ENCODE measurements at regions not wholly inside any gene's neighbourhood (a gene's known extent, or its start where the extent isn't known, plus 50 kb on each side); places are given as distances from the start of the nearest gene placed in this dataset.

DNA sequence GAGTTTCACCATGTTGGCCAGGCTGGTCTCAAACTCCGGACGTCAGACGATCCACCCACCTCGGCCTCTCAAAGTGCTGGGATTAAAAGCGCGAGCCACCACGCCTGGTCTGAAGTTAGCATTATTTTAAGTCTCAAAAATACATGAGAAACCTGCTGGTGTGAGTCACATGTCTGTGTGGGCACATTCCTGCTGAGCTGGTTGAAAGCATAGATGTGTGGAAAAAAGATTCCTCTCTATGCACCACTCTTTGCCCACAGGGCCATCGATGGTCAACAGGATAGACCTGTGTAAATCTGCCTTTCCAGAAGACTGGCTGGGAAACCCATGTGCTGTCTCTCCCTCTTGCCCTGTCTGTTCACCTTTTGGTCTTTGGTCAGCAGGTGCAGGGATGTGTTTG is 63.5 kb downstream of the CHRD start:
- TF ChIP-seq REST (IDR thresholded peaks at IDR 0.05; ENCODE audit: insufficient read depth in 1 of 2, low read depth in 2 of 2, low read length in 1 of 2): no peak
- TF ChIP-seq, protein P1, sequence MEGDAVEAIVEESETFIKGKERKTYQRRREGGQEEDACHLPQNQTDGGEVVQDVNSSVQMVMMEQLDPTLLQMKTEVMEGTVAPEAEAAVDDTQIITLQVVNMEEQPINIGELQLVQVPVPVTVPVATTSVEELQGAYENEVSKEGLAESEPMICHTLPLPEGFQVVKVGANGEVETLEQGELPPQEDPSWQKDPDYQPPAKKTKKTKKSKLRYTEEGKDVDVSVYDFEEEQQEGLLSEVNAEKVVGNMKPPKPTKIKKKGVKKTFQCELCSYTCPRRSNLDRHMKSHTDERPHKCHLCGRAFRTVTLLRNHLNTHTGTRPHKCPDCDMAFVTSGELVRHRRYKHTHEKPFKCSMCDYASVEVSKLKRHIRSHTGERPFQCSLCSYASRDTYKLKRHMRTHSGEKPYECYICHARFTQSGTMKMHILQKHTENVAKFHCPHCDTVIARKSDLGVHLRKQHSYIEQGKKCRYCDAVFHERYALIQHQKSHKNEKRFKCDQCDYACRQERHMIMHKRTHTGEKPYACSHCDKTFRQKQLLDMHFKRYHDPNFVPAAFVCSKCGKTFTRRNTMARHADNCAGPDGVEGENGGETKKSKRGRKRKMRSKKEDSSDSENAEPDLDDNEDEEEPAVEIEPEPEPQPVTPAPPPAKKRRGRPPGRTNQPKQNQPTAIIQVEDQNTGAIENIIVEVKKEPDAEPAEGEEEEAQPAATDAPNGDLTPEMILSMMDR (IDR thresholded peaks at IDR 0.05): no peak
- no peak for TF ChIP-seq TCF7L2 (IDR thresholded peaks at IDR 0.05; ENCODE audit: low read depth, low read length)
- TF ChIP-seq POLR2AphosphoS5 (IDR thresholded peaks at IDR 0.05; ENCODE audit: low read depth, low read length): no peak
- TF ChIP-seq SIN3A (IDR thresholded peaks at IDR 0.05; ENCODE audit: borderline replicate concordance, insufficient read depth, low read depth, low read length): no peak
- intact Hi-C loops (cut with micrococcal nuclease; ENCODE audit: unreplicated experiment): no loop called here
- H3K27me3 ChIP-seq (ENCODE audit: control insufficient read depth, insufficient read depth, low read length): no peaks in the 10 kb centered on the region
- H3K4me1 ChIP-seq (ENCODE audit: control insufficient read depth, insufficient read depth, low read length): 0 out of 2 replicates have a peak, but pooled peaks cover 3% of the 10 kb centered on the region
- ChIA-PET CTCF (interaction anchor here (0.6 kb wide), 1 partner anchor 11 kb away, joined by 5 read pairs; no protein-coding TSS in a partner anchor), POLR2A (no interaction called here)
- in situ Hi-C loops (cut with HindIII; ENCODE audit: low pct_unique_long_range_greater_than_20kb, low sequenced_read_pairs): no loop called here
- no peaks in the 10 kb centered on the region for H3K9me3 ChIP-seq (ENCODE audit: control insufficient read depth, insufficient read depth, low read depth, low read length)
- no peak overlapping the region for H3K4me3 ChIP-seq (ENCODE audit: low read depth in 2 of 2, low read length in 2 of 2)
- no peak for DNase-seq (ENCODE audit: low read depth, low spot score)
- no peak for ATAC-seq
- no TSS peak for BruUV-seq (replicated peaks)
- H3K27ac ChIP-seq (ENCODE audit: low read length): no peak overlapping the region
- no peaks in the 10 kb centered on the region for H3K36me3 ChIP-seq (ENCODE audit: control insufficient read depth, insufficient read depth, low read length)

DNA sequence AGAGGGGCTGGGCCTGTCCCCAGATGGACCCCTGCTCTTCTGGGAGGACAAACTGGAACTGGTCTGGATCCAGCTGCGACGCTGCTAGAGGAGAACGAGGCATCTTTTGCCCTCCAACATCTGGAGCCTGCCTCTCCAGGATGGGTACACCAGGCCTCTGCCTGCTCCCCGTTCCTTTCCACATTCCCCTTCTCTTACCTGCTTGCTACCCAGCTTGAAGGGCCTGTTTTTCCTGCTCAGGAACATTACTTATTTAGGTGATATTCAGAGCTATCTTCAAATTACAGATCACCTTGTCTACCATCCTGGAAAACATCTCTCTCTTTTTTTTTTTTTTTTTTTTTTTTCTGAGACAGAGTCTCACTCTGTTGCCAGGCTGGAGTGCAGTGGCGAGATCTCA is 64.0 kb downstream of the CHRD start:
- intact Hi-C loops (cut with micrococcal nuclease; ENCODE audit: unreplicated experiment): no loop called here
- DNase-seq (ENCODE audit: low read depth, low spot score) (no peak), ATAC-seq (no peak)
- Histone ChIP-seq H3K9me3 (ENCODE audit: control insufficient read depth, insufficient read depth, low read depth, low read length) (no peaks in the 10 kb centered on the region), H3K4me3 (ENCODE audit: low read depth in 2 of 2, low read length in 2 of 2) (no peak overlapping the region), H3K27me3 (ENCODE audit: control insufficient read depth, insufficient read depth, low read length) (no peaks in the 10 kb centered on the region), H3K36me3 (ENCODE audit: control insufficient read depth, insufficient read depth, low read length) (no peaks in the 10 kb centered on the region), H3K27ac (ENCODE audit: low read length) (no peak overlapping the region), H3K4me1 (ENCODE audit: control insufficient read depth, insufficient read depth, low read length) (0 out of 2 replicates have a peak, but pooled peaks cover 6% of the 10 kb centered on the region)
- BruUV-seq (replicated peaks): no TSS peak
- in situ Hi-C loops (cut with HindIII; ENCODE audit: low pct_unique_long_range_greater_than_20kb, low sequenced_read_pairs): no loop called here
- POLR2A ChIA-PET: no interaction called here
- CTCF ChIA-PET: interaction anchor here (0.6 kb wide), 2 partner anchors 10 to 28 kb away, joined by 3 to 5 read pairs; no protein-coding TSS in a partner anchor
- TF ChIP-seq, protein P1 (IDR thresholded peaks at IDR 0.05): no peak
- TF ChIP-seq REST (IDR thresholded peaks at IDR 0.05; ENCODE audit: insufficient read depth in 1 of 2, low read depth in 2 of 2, low read length in 1 of 2): no peak
- no peak for TF ChIP-seq TCF7L2 (IDR thresholded peaks at IDR 0.05; ENCODE audit: low read depth, low read length)
- TF ChIP-seq POLR2AphosphoS5 (IDR thresholded peaks at IDR 0.05; ENCODE audit: low read depth, low read length): no peak
